ENCODE measurements at regions not wholly inside any gene's neighbourhood (a gene's known extent, or its start where the extent isn't known, plus 50 kb on each side); places are given as distances from the start of the nearest gene placed in this dataset.

DNA sequence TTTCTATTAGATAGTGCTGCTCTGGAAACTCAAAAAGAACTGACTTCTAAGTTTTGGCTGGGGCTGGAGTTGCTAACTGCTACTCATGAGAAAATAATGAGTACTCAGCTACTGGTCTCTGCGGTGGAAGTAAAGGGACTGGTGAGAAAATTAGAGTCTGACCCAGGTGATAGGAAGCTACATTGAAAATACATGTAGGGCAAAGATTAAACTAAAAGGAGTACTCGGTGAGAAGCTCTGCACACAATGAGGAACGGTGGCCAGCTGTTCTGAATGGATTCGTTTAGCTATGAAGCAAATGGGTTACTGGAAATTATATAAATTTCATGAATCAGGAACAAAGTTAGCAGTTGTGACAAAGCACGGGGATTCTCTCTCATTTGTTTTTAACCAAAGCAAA, 512.9 kb upstream of the SGO1 start (continued):
- TF ChIP-seq CTCF (IDR thresholded peaks at IDR 0.05; ENCODE audit: control extremely low read depth in 1 of 3, insufficient read depth in 1 of 3, low read depth in 1 of 3, low read length in 3 of 3) (no peak), TBP (IDR thresholded peaks at IDR 0.05; ENCODE audit: low read depth, low read length) (no peak), CTBP2 (IDR thresholded peaks at IDR 0.05; ENCODE audit: borderline replicate concordance, insufficient read depth, insufficient read length, low read length) (no peak), CREB1 (IDR thresholded peaks at IDR 0.05) (no peak), PHF8 (conservative IDR thresholded peaks at IDR 0.05; ENCODE audit: low read depth, low read length) (no peak), SP4 (IDR thresholded peaks at IDR 0.05; ENCODE audit: low read length) (no peak), BACH1 (IDR thresholded peaks at IDR 0.05; ENCODE audit: low read length) (no peak)
